ENCODE measurements at regions not wholly inside any gene's neighbourhood (a gene's known extent, or its start where the extent isn't known, plus 50 kb on each side); places are given as distances from the start of the nearest gene placed in this dataset.

GRCh38 chr19:28301463-28301862 lies 911.5 kb downstream of the UQCRFS1 start:
- Histone ChIP-seq H3K4me1 (ENCODE audit: insufficient read depth, low read length, poor library complexity, severe bottlenecking) (peaks cover 4% of the 10 kb centered on the region), H3K36me3 (ENCODE audit: insufficient read depth, low read length, poor library complexity, severe bottlenecking) (no peaks in the 10 kb centered on the region), H3K4me3 (ENCODE audit: low read depth, low read length, poor library complexity, severe bottlenecking) (no peak overlapping the region), H3K27me3 (replicated peaks; ENCODE audit: insufficient read depth, low read depth, low read length, poor library complexity) (no peaks in the 10 kb centered on the region), H3K27ac (ENCODE audit: low read depth, low read length, poor library complexity, severe bottlenecking) (no peak overlapping the region), H3K9me3 (ENCODE audit: low read depth, low read length, poor library complexity, severe bottlenecking) (peaks cover 16% of the 10 kb centered on the region)
- no peak for DNase-seq (ENCODE audit: low spot score)
- TF ChIP-seq, protein P1, sequence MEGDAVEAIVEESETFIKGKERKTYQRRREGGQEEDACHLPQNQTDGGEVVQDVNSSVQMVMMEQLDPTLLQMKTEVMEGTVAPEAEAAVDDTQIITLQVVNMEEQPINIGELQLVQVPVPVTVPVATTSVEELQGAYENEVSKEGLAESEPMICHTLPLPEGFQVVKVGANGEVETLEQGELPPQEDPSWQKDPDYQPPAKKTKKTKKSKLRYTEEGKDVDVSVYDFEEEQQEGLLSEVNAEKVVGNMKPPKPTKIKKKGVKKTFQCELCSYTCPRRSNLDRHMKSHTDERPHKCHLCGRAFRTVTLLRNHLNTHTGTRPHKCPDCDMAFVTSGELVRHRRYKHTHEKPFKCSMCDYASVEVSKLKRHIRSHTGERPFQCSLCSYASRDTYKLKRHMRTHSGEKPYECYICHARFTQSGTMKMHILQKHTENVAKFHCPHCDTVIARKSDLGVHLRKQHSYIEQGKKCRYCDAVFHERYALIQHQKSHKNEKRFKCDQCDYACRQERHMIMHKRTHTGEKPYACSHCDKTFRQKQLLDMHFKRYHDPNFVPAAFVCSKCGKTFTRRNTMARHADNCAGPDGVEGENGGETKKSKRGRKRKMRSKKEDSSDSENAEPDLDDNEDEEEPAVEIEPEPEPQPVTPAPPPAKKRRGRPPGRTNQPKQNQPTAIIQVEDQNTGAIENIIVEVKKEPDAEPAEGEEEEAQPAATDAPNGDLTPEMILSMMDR (conservative IDR thresholded peaks at IDR 0.05; ENCODE audit: low read depth, low read length): no peak
- no peak for TF ChIP-seq EZH2 (IDR thresholded peaks at IDR 0.05; ENCODE audit: borderline replicate concordance, low read depth, low read length, poor library complexity, severe bottlenecking)
- CTCF ChIA-PET: no interaction called here
- no TSS peak for BruUV-seq (replicated peaks)
- POLR2A ChIA-PET (ENCODE audit: low non-redundant PET): no interaction called here
- intact Hi-C loops (cut with micrococcal nuclease; ENCODE audit: unreplicated experiment): no loop called here

GRCh38 chr19:28299649-28300048 lies 913.3 kb downstream of the UQCRFS1 start:
- DNase-seq (ENCODE audit: low spot score): no peak
- no peaks in the 10 kb centered on the region for H3K36me3 ChIP-seq (ENCODE audit: insufficient read depth, low read length, poor library complexity, severe bottlenecking)
- CTCF ChIA-PET: no interaction called here
- TF ChIP-seq, protein P1 (conservative IDR thresholded peaks at IDR 0.05; ENCODE audit: low read depth, low read length): no peak
- TF ChIP-seq EZH2 (IDR thresholded peaks at IDR 0.05; ENCODE audit: borderline replicate concordance, low read depth, low read length, poor library complexity, severe bottlenecking): no peak
- POLR2A ChIA-PET (ENCODE audit: low non-redundant PET): no interaction called here
- H3K27me3 ChIP-seq (replicated peaks; ENCODE audit: insufficient read depth, low read depth, low read length, poor library complexity): no peaks in the 10 kb centered on the region
- intact Hi-C loops (cut with micrococcal nuclease; ENCODE audit: unreplicated experiment): no loop called here
- peaks cover 2% of the 10 kb centered on the region for H3K4me1 ChIP-seq (ENCODE audit: insufficient read depth, low read length, poor library complexity, severe bottlenecking)
- no TSS peak for BruUV-seq (replicated peaks)
- no peak overlapping the region for H3K27ac ChIP-seq (ENCODE audit: low read depth, low read length, poor library complexity, severe bottlenecking)
- H3K9me3 ChIP-seq (ENCODE audit: low read depth, low read length, poor library complexity, severe bottlenecking): peaks cover 16% of the 10 kb centered on the region
- H3K4me3 ChIP-seq (ENCODE audit: low read depth, low read length, poor library complexity, severe bottlenecking): no peak overlapping the region

GRCh38 chr19:28297586-28298157 lies 915.3 kb downstream of the UQCRFS1 start:
- Histone ChIP-seq H3K27ac (ENCODE audit: low read depth, low read length, poor library complexity, severe bottlenecking) (no peak overlapping the region), H3K36me3 (ENCODE audit: insufficient read depth, low read length, poor library complexity, severe bottlenecking) (no peaks in the 10 kb centered on the region), H3K27me3 (replicated peaks; ENCODE audit: insufficient read depth, low read depth, low read length, poor library complexity) (no peaks in the 10 kb centered on the region), H3K9me3 (ENCODE audit: low read depth, low read length, poor library complexity, severe bottlenecking) (peaks cover 8% of the 10 kb centered on the region), H3K4me1 (ENCODE audit: insufficient read depth, low read length, poor library complexity, severe bottlenecking) (no peaks in the 10 kb centered on the region), H3K4me3 (ENCODE audit: low read depth, low read length, poor library complexity, severe bottlenecking) (no peak overlapping the region)
- no peak for DNase-seq (ENCODE audit: low spot score)
- BruUV-seq (replicated peaks): no TSS peak
- TF ChIP-seq, protein P1 (conservative IDR thresholded peaks at IDR 0.05; ENCODE audit: low read depth, low read length): no peak
- no peak for TF ChIP-seq EZH2 (IDR thresholded peaks at IDR 0.05; ENCODE audit: borderline replicate concordance, low read depth, low read length, poor library complexity, severe bottlenecking)
- intact Hi-C loops (cut with micrococcal nuclease; ENCODE audit: unreplicated experiment): no loop called here
- ChIA-PET POLR2A (ENCODE audit: low non-redundant PET) (no interaction called here), CTCF (no interaction called here)
